ENCODE measurements at regions not wholly inside any gene's neighbourhood (a gene's known extent, or its start where the extent isn't known, plus 50 kb on each side); places are given as distances from the start of the nearest gene placed in this dataset.
"Not testable (repeated sequence)": the region's sequence is repeated elsewhere in the genome, so short reads cannot be mapped to it uniquely, and the experiment has no call there.

GRCh38 chr7:67917437-67917755 is 920.8 kb downstream of the TYW1 start:
- H3K4me3 Mint-ChIP-seq = no peak overlapping the region
- H3K27ac Mint-ChIP-seq = no peak overlapping the region
- peaks cover 3% of the 10 kb centered on the region for H3K4me1 Mint-ChIP-seq (ENCODE audit: unreplicated experiment)
- peaks cover 4% of the 10 kb centered on the region for H3K36me3 Mint-ChIP-seq
- peaks cover 5% of the 10 kb centered on the region for H3K9me3 Mint-ChIP-seq
- H3K27me3 Mint-ChIP-seq = peaks cover 25% of the 10 kb centered on the region
- no peak for DNase-seq (ENCODE audit: extremely low spot score, unreplicated experiment)
- TF ChIP-seq CTCF (conservative IDR thresholded peaks at IDR 0.05) = no peak

GRCh38 chr7:67918158-67918557 is 921.5 kb downstream of the TYW1 start:
- TF ChIP-seq CTCF (conservative IDR thresholded peaks at IDR 0.05) = no peak
- peaks cover 3% of the 10 kb centered on the region for H3K4me1 Mint-ChIP-seq (ENCODE audit: unreplicated experiment)
- no peak overlapping the region for H3K4me3 Mint-ChIP-seq
- H3K27ac Mint-ChIP-seq = no peak overlapping the region
- H3K27me3 Mint-ChIP-seq = peaks cover 25% of the 10 kb centered on the region
- peaks cover 4% of the 10 kb centered on the region for H3K36me3 Mint-ChIP-seq
- no peak for DNase-seq (ENCODE audit: extremely low spot score, unreplicated experiment)
- H3K9me3 Mint-ChIP-seq = peaks cover 5% of the 10 kb centered on the region

GRCh38 chr7:67923286-67923685 is 926.7 kb downstream of the TYW1 start:
- TF ChIP-seq CTCF (conservative IDR thresholded peaks at IDR 0.05) = no peak
- Mint-ChIP-seq H3K27me3 (peaks cover 12% of the 10 kb centered on the region), H3K4me3 (no peak overlapping the region), H3K9me3 (no peaks in the 10 kb centered on the region), H3K36me3 (no peaks in the 10 kb centered on the region), H3K4me1 (ENCODE audit: unreplicated experiment) (peaks cover 6% of the 10 kb centered on the region), H3K27ac (no peak overlapping the region)
- DNase-seq (ENCODE audit: extremely low spot score, unreplicated experiment) = no peak

GRCh38 chr7:67928141-67928540 is 931.5 kb downstream of the TYW1 start:
- Mint-ChIP-seq H3K27me3 (peaks cover 15% of the 10 kb centered on the region), H3K4me3 (no peak overlapping the region), H3K4me1 (ENCODE audit: unreplicated experiment) (peaks cover 8% of the 10 kb centered on the region), H3K27ac (no peak overlapping the region), H3K9me3 (no peaks in the 10 kb centered on the region), H3K36me3 (no peaks in the 10 kb centered on the region)
- DNase-seq (ENCODE audit: extremely low spot score, unreplicated experiment) = no peak
- TF ChIP-seq CTCF (conservative IDR thresholded peaks at IDR 0.05) = no peak

- H3K9me3 Mint-ChIP-seq, H3K27me3 Mint-ChIP-seq: not testable (repeated sequence)
Observed at GRCh38 chr7:67936447-67936846, 939.8 kb downstream of the TYW1 start.

GRCh38 chr7:67940400-67940799 is 943.8 kb downstream of the TYW1 start:
- H3K4me3 Mint-ChIP-seq = no peak overlapping the region
- no peaks in the 10 kb centered on the region for H3K36me3 Mint-ChIP-seq
- H3K27ac Mint-ChIP-seq = no peak overlapping the region
- H3K27me3 Mint-ChIP-seq = peaks cover 3% of the 10 kb centered on the region
- no peak for TF ChIP-seq CTCF (conservative IDR thresholded peaks at IDR 0.05)
- no peaks in the 10 kb centered on the region for H3K9me3 Mint-ChIP-seq
- H3K4me1 Mint-ChIP-seq (ENCODE audit: unreplicated experiment) = peaks cover 4% of the 10 kb centered on the region
- no peak for DNase-seq (ENCODE audit: extremely low spot score, unreplicated experiment)

More at GRCh38 chr7:67936447-67936846, 939.8 kb downstream of the TYW1 start:
- not testable (repeated sequence) for H3K27ac Mint-ChIP-seq; H3K4me3 Mint-ChIP-seq; H3K36me3 Mint-ChIP-seq; H3K4me1 Mint-ChIP-seq (ENCODE audit: unreplicated experiment); DNase-seq (ENCODE audit: extremely low spot score, unreplicated experiment)

Data from type B pancreatic cell (in vitro differentiated cells).